ENCODE measurements at regions not wholly inside any gene's neighbourhood (a gene's known extent, or its start where the extent isn't known, plus 50 kb on each side); places are given as distances from the start of the nearest gene placed in this dataset.

- CTCF ChIA-PET = no interaction called here
Measured at GRCh38 chr9:21583628-21584377, 101.7 kb upstream of the IFNE start.

DNA sequence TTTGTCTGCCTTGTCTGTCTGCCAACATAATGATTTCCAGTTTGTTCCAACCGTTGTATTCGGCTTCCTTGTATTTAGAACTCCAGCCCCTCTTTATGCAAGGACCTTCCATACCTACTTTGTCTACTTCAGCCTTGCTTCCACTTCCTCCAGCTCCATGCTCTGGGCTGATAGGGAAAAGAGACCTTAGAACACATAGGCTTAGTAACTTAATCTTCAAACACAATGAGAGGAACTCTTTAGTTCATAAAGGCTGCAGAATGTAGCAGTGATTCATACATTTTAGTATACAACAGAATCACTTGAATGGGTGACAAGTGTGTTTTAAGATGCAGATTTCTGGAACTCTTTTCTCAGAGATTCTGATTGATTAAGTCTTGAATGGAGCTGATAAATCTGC lies 102.8 kb upstream of the IFNE start:
- Histone ChIP-seq H3K36me3 (replicated peaks in 1 of 2; ENCODE audit: control extremely low read depth in 1 of 2, control insufficient read depth in 1 of 2, extremely low read depth in 1 of 2, insufficient read depth in 2 of 2, low read length in 1 of 2) (no peaks in the 10 kb centered on the region), H3K27me3 (replicated peaks in 1 of 4; ENCODE audit: control extremely low read depth in 1 of 4, control insufficient read depth in 3 of 4, insufficient read depth in 4 of 4, low read length in 3 of 4) (no peaks in the 10 kb centered on the region), H3K4me3 (ENCODE audit: control extremely low read depth in 1 of 5, extremely low read depth in 1 of 5, insufficient read depth in 1 of 5, low read depth in 2 of 5, low read length in 4 of 5) (no peak overlapping the region), H3K79me2 (ENCODE audit: control insufficient read depth, insufficient read depth, low read length) (no peaks in the 10 kb centered on the region), H3K9ac (ENCODE audit: low read length) (no peak overlapping the region), H3K4me2 (replicated peaks; ENCODE audit: low read depth, low read length, poor library complexity, severe bottlenecking) (no peak overlapping the region), H2AFZ (ENCODE audit: insufficient read depth, low read depth, low read length, poor library complexity, severe bottlenecking) (no peak overlapping the region), H3K4me1 (ENCODE audit: control insufficient read depth in 2 of 2, insufficient read depth in 2 of 2, low read length in 2 of 2) (no peaks in the 10 kb centered on the region), H4K20me1 (ENCODE audit: control insufficient read depth, insufficient read depth, low read length, poor library complexity, severe bottlenecking) (no peaks in the 10 kb centered on the region), H3K9me3 (ENCODE audit: control extremely low read depth in 1 of 3, control insufficient read depth in 2 of 3, insufficient read depth in 1 of 3, low read length in 2 of 3) (no peaks in the 10 kb centered on the region), H3K27ac (ENCODE audit: low read length in 2 of 2) (no peak overlapping the region)
- no peaks in the 10 kb centered on the region for H3K4me1 Mint-ChIP-seq
- ATAC-seq (ENCODE audit: low read depth) (no peak), DNase-seq (no peak)
- POLR2A ChIA-PET = no interaction called here
- H3K9me3 Mint-ChIP-seq (ENCODE audit: insufficient read depth) = no peaks in the 10 kb centered on the region
- intact Hi-C loops (cut with micrococcal nuclease) = no loop called here
- no peak for TF ChIP-seq CTCF (IDR thresholded peaks at IDR 0.05)
- TF ChIP-seq EZH2 (IDR thresholded peaks at IDR 0.05; ENCODE audit: borderline replicate concordance, insufficient read depth, low read depth, low read length, poor library complexity, severe bottlenecking) = no peak
- CTCF ChIA-PET = no interaction called here
- peaks cover 13% of the 10 kb centered on the region for H3K27me3 Mint-ChIP-seq
- H3K4me3 Mint-ChIP-seq = no peak overlapping the region
- WGBS (ENCODE audit: insufficient coverage) = 100% methylated on average over 1 of the region's 2 CpGs
- no peak overlapping the region for H3K27ac Mint-ChIP-seq

More at GRCh38 chr9:21583628-21584377, 101.7 kb upstream of the IFNE start:
- H3K36me3 ChIP-seq (replicated peaks in 1 of 2; ENCODE audit: control extremely low read depth in 1 of 2, control insufficient read depth in 1 of 2, extremely low read depth in 1 of 2, insufficient read depth in 2 of 2, low read length in 1 of 2) = no peaks in the 10 kb centered on the region
- no peak for DNase-seq
- intact Hi-C loops (cut with micrococcal nuclease) = no loop called here
- H3K4me3 ChIP-seq (ENCODE audit: control extremely low read depth in 1 of 5, extremely low read depth in 1 of 5, insufficient read depth in 1 of 5, low read depth in 2 of 5, low read length in 4 of 5) = no peak overlapping the region
- H3K27ac ChIP-seq (ENCODE audit: low read length in 2 of 2) = no peak overlapping the region
- Mint-ChIP-seq H3K27ac (no peak overlapping the region), H3K9me3 (ENCODE audit: insufficient read depth) (no peaks in the 10 kb centered on the region), H3K27me3 (peaks cover 13% of the 10 kb centered on the region), H3K4me1 (no peaks in the 10 kb centered on the region), H3K4me3 (no peak overlapping the region)
- TF ChIP-seq EZH2 (IDR thresholded peaks at IDR 0.05; ENCODE audit: borderline replicate concordance, insufficient read depth, low read depth, low read length, poor library complexity, severe bottlenecking) (no peak), CTCF (IDR thresholded peaks at IDR 0.05) (no peak)
- H4K20me1 ChIP-seq (ENCODE audit: control insufficient read depth, insufficient read depth, low read length, poor library complexity, severe bottlenecking) = no peaks in the 10 kb centered on the region
- H3K9me3 ChIP-seq (ENCODE audit: control extremely low read depth in 1 of 3, control insufficient read depth in 2 of 3, insufficient read depth in 1 of 3, low read length in 2 of 3) = no peaks in the 10 kb centered on the region
- H3K9ac ChIP-seq (ENCODE audit: low read length) = no peak overlapping the region
- no peak overlapping the region for H2AFZ ChIP-seq (ENCODE audit: insufficient read depth, low read depth, low read length, poor library complexity, severe bottlenecking)
- ATAC-seq (ENCODE audit: low read depth) = no peak
- H3K79me2 ChIP-seq (ENCODE audit: control insufficient read depth, insufficient read depth, low read length) = no peaks in the 10 kb centered on the region
- no CpG with 5 or more reads among the region's 3 CpGs for WGBS (ENCODE audit: insufficient coverage)
- H3K4me2 ChIP-seq (replicated peaks; ENCODE audit: low read depth, low read length, poor library complexity, severe bottlenecking) = no peak overlapping the region
- no peaks in the 10 kb centered on the region for H3K27me3 ChIP-seq (replicated peaks in 1 of 4; ENCODE audit: control extremely low read depth in 1 of 4, control insufficient read depth in 3 of 4, insufficient read depth in 4 of 4, low read length in 3 of 4)
- H3K4me1 ChIP-seq (ENCODE audit: control insufficient read depth in 2 of 2, insufficient read depth in 2 of 2, low read length in 2 of 2) = peaks cover 0 to 4% of the 10 kb centered on the region in 2 donors
- POLR2A ChIA-PET = no interaction called here
